Tibial artery (tissue), 4 donors: ENCODE measurements at regions not wholly inside any gene's neighbourhood (a gene's known extent, or its start where the extent isn't known, plus 50 kb on each side); places are given as distances from the start of the nearest gene placed in this dataset.

Experiments
- DNase-seq, 2 donors: peaks; one replicate each; pipeline ENCODE4 v3.0.0-alpha.2; 2019
- H3K27ac ChIP-seq, 2 donors: fragments of 200-600 bp; sonication (generic) in 1 of 2; 1 replicate in 1 of 2; 2 replicates in 1 of 2; pipeline ENCODE4 v1.5.1; 2018 to 2019; ENCODE audit warnings: mild to moderate bottlenecking in 1 of 2
- H3K27me3 ChIP-seq, 2 donors: fragments of 200-600 bp; sonication (generic) in 1 of 2; one replicate each; pipeline versions ENCODE4 v1.5.1 to v1.6.0; 2016 to 2019
- H3K36me3 ChIP-seq, 3 donors: fragments of 200-600 bp; sonication (generic) in 2 of 3; one replicate each; pipeline ENCODE4 v1.5.1; 2016 to 2019; ENCODE audit warnings: mild to moderate bottlenecking in 2 of 3
- H3K4me1 ChIP-seq, 4 donors: fragments of 200-600 bp; sonication (generic) in 2 of 4; 1 replicate in 3 of 4; 2 replicates in 1 of 4; pipeline ENCODE4 v1.5.1; 2016 to 2019
- H3K4me3 ChIP-seq, 2 donors: fragments of 200-600 bp; sonication (generic) in 1 of 2; 1 replicate in 1 of 2; 2 replicates in 1 of 2; pipeline ENCODE4 v1.5.1; 2018 to 2019; ENCODE audit warnings: mild to moderate bottlenecking in 2 of 2
- H3K9me3 ChIP-seq, 3 donors: fragments of 200-600 bp; sonication (generic) in 1 of 3; one replicate each; pipeline ENCODE4 v1.5.1; 2016 to 2019
- intact Hi-C: fragments of 100-400 bp; cut with DNase I; formaldehyde crosslinking; loops from one replicate; pipeline ENCODE4 v1.15.0; 2023; ENCODE audit warnings: low total_unique reads
- TF ChIP-seq, protein P1 (sequence below), 2 experiments: fragments of 200-600 bp in 1 of 2; fragments of 450-650 bp in 1 of 2; IDR thresholded peaks; one replicate each; pipeline ENCODE4 v1.5.1; 2017 to 2019; ENCODE audit warnings: antibody characterized with exemption in 2 of 2, mild to moderate bottlenecking in 1 of 2, moderate library complexity in 1 of 2

DNA sequence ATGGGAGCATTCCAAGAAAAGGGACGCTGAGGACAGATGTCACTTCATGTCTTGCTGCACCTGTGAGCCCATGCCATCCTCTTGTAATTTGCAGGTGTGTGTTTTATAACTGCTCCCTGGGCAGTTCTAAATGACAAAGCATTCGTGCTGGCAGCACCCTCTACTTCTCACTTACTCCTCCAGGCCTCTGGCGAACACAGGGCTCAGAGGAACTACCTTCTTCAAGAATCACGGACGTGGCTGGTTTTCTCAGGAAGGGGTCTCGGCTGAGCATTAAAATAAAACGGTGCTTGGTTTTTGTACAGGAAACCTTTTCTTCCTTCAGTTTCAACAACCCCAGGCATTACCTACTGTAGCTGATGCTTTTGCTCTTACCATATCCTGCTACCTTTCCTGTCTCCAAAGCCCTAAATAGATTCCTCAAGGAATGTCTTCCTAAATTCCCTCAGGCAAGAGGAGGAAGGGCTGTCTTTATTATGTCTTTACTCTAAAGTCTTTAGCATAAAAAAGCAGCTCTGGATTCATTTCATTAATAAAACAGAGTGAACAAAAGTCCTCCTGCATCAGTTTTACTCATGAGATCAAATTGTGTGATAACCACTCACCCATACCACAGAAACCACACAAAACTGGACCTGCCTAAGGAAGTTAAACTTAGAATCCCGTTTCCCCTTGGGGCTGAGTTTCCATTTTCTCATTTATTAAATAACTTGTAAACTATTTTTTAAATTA lies 79.0 kb upstream of the MAP10 start:
- Histone ChIP-seq H3K9me3 (no peaks in the 10 kb centered on the region), H3K4me1 (no peaks in the 10 kb centered on the region), H3K27me3 (no peaks in the 10 kb centered on the region), H3K36me3 (no peaks in the 10 kb centered on the region), H3K27ac (no peak overlapping the region), H3K4me3 (no peak overlapping the region)
- TF ChIP-seq, protein P1, sequence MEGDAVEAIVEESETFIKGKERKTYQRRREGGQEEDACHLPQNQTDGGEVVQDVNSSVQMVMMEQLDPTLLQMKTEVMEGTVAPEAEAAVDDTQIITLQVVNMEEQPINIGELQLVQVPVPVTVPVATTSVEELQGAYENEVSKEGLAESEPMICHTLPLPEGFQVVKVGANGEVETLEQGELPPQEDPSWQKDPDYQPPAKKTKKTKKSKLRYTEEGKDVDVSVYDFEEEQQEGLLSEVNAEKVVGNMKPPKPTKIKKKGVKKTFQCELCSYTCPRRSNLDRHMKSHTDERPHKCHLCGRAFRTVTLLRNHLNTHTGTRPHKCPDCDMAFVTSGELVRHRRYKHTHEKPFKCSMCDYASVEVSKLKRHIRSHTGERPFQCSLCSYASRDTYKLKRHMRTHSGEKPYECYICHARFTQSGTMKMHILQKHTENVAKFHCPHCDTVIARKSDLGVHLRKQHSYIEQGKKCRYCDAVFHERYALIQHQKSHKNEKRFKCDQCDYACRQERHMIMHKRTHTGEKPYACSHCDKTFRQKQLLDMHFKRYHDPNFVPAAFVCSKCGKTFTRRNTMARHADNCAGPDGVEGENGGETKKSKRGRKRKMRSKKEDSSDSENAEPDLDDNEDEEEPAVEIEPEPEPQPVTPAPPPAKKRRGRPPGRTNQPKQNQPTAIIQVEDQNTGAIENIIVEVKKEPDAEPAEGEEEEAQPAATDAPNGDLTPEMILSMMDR (IDR thresholded peaks at IDR 0.05), result no peak
- intact Hi-C loops, result no loop called here
- no peak for DNase-seq

DNA sequence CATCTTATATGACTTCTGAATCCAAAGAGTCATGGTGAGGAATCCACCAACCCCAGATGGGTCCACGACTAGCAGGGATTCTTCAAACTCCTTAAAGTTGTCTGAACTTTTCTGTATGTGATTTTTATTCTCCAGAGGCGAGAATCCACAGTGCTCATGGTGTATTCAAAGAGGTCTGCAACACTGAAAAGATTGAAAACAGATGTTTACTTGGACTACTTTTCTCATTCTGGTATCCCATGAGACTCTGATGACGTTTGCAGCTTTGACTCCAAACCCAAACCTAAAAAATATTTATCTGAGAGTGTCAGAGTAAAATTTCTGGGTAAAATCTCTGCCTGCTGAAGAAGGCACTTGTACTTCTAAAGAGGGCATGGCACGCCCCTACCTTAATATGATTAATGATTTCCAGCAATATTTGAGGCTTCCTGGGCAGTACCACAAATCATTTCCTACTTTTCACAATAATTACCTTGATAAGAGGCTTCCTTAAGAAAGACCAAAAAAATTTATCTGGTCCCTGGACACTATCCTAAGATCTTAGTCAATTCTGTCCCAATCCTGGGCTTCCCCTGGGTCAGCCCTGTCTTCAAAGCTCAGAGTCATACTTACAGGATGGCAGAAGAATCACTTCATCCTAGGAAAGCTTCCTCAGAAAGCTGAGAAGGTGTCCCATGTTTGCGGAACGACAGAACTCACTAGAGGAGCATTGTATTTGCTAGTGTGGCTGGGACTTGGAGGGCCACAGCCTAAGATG lies 76.5 kb upstream of the MAP10 start:
- no peak overlapping the region for H3K4me3 ChIP-seq
- no peaks in the 10 kb centered on the region for H3K36me3 ChIP-seq
- intact Hi-C loops, result no loop called here
- H3K27ac ChIP-seq, result no peak overlapping the region
- DNase-seq, result no peak
- H3K4me1 ChIP-seq, result no peaks in the 10 kb centered on the region
- H3K9me3 ChIP-seq, result no peaks in the 10 kb centered on the region
- H3K27me3 ChIP-seq, result no peaks in the 10 kb centered on the region
- TF ChIP-seq, protein P1 (IDR thresholded peaks at IDR 0.05), result no peak

DNA sequence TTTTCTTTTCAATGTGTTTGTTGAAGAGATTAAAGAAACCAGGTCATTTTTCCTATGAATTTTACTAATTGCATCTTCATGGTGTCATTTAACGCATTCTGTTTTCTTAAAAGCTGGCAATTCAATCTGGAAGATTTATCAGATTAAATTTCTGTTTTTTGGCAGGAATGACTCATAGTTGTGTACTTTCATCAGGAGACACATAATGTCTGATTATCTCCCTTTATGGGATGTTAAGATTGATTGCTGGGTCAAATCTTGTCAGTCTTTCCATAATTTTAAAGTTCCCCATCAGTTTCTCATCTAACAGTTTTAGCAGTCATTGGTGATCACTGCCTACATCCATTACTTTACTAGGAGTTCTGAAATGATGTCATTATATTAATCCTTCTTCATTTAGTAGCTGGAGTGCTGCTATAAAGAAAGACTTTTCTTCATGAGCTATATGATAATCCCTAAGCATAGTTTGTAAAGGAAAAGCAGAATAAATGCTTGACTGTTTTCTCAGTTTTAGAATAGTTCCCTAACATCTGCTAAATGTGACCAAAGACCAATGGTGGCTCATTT lies 72.8 kb upstream of the MAP10 start:
- H3K27me3 ChIP-seq, result no peaks in the 10 kb centered on the region
- no peaks in the 10 kb centered on the region for H3K9me3 ChIP-seq
- no peak overlapping the region for H3K27ac ChIP-seq
- H3K4me1 ChIP-seq, result no peaks in the 10 kb centered on the region
- no peak for DNase-seq
- intact Hi-C loops, result no loop called here
- TF ChIP-seq, protein P1 (IDR thresholded peaks at IDR 0.05), result no peak
- H3K36me3 ChIP-seq, result no peaks in the 10 kb centered on the region
- no peak overlapping the region for H3K4me3 ChIP-seq

DNA sequence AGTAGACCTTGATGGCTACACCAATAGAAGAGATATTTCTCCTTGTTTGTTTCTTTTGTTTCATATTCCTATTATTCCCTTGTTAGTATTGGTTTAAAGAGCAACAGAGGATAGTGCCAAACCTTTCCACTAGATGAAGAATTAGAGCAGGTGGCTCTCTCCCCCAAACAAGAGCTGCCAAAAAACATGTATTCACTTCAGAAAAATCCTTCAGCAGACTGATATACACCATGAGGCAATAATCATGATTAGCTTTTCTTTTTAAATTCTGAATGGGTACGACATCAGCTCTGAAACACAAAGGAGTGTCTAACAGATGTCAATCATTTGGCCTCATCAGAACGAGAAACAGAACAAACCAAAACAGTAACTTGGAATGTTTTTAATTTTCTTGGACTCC lies 67.3 kb upstream of the MAP10 start:
- intact Hi-C loops, result no loop called here
- TF ChIP-seq, protein P1 (IDR thresholded peaks at IDR 0.05), result no peak

DNA sequence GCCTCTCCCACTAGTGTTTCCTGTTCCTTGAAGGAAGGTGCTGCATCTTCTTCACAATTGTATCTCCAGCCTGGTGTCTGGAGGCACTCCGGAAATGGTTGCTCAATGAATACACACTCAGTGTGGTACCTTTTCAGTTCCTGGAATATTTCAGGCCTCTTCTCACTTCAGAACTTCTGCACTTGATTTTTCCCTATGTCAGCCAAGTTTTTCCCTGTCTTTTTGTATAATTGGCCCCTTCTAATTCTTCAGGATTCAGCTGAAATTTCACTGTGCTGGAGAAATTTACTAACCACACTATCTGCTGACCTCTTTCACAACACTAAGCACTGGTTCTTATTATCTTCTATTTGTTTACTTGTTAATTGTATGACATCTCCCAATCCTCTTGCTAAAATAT lies 61.2 kb upstream of the MAP10 start:
- H3K9me3 ChIP-seq, result peaks cover 0 to 15% (median 9%) of the 10 kb centered on the region in 3 donors
- H3K4me3 ChIP-seq, result no peak overlapping the region
- H3K4me1 ChIP-seq, result no peaks in the 10 kb centered on the region
- no peaks in the 10 kb centered on the region for H3K27me3 ChIP-seq
- H3K36me3 ChIP-seq, result no peaks in the 10 kb centered on the region
- intact Hi-C loops, result no loop called here
- DNase-seq, result no peak
- TF ChIP-seq, protein P1 (IDR thresholded peaks at IDR 0.05), result no peak
- no peak overlapping the region for H3K27ac ChIP-seq

More for the DNA sequence above, 67.3 kb upstream of the MAP10 start:
- H3K27ac ChIP-seq, result no peak overlapping the region
- H3K4me3 ChIP-seq, result no peak overlapping the region
- no peaks in the 10 kb centered on the region for H3K36me3 ChIP-seq
- H3K4me1 ChIP-seq, result no peaks in the 10 kb centered on the region
- peaks cover 0 to 6% (median 0%) of the 10 kb centered on the region in 3 donors for H3K9me3 ChIP-seq
- DNase-seq, result no peak
- H3K27me3 ChIP-seq, result no peaks in the 10 kb centered on the region
